Panc1 (cell line): ENCODE measurements at regions not wholly inside any gene's neighbourhood (a gene's known extent, or its start where the extent isn't known, plus 50 kb on each side); places are given as distances from the start of the nearest gene placed in this dataset.

ENCODE experiments used
- ATAC-seq: fragments of 200-7000 bp; cut with Tn5 transposase; 2 replicates; pipeline ENCODE4 v1.9.1; 2020; ENCODE audit warnings: mild to moderate bottlenecking, moderate library complexity
- BruUV-seq: library from RNA; stranded (reverse); fragments of 400-500 nt; replicated peaks from 2 replicates; lab custom pipeline; 2021; lab: Mats Ljungman, UMichigan
- CTCF ChIA-PET: fragments of 300-600 bp; sonication (Branson Sonifier 250); formaldehyde crosslinking; loops from one replicate; lab custom pipeline; 2022; ENCODE audit warnings: antibody characterized with exemption; lab: Charles Lee
- POLR2A ChIA-PET: fragments of 300-600 bp; sonication (Branson Sonifier 250); formaldehyde crosslinking; loops from one replicate; lab custom pipeline; 2022; ENCODE audit warnings: antibody characterized with exemption; lab: Charles Lee
- DNase-seq: peaks from one replicate; pipeline ENCODE4 v3.0.0-alpha.2; 2010; ENCODE audit warnings: low read depth, low spot score
- H3K27ac ChIP-seq: 2 replicates; pipeline ENCODE4 v1.5.1; 2011; ENCODE audit warnings: mild to moderate bottlenecking, low read length, inconsistent platforms
- H3K27me3 ChIP-seq: fragments of 200-500 bp; sonication (Bioruptor generic); 2 replicates; pipeline ENCODE4 v1.6.0; 2014; ENCODE audit warnings: low read length, inconsistent platforms; ENCODE audit not compliant: control insufficient read depth, insufficient read depth
- H3K36me3 ChIP-seq: fragments of 200-500 bp; sonication (Bioruptor generic); 2 replicates; pipeline ENCODE4 v1.5.1; 2014; ENCODE audit warnings: inconsistent platforms, mild to moderate bottlenecking, low read length, moderate library complexity; ENCODE audit not compliant: control insufficient read depth, insufficient read depth
- H3K4me1 ChIP-seq: 2 replicates; pipeline ENCODE4 v1.5.1; 2011; ENCODE audit warnings: inconsistent platforms, mild to moderate bottlenecking, low read length, moderate library complexity; ENCODE audit not compliant: control insufficient read depth, insufficient read depth
- H3K4me3 ChIP-seq, 2 experiments: 2 replicates each; pipeline ENCODE4 v1.5.1; 2011 to 2012; ENCODE audit warnings: low read depth in 2 of 2, low read length in 2 of 2, mild to moderate bottlenecking in 2 of 2, inconsistent platforms in 1 of 2, moderate library complexity in 1 of 2
- H3K9me3 ChIP-seq: fragments of 200-500 bp; sonication (Bioruptor generic); 2 replicates; pipeline ENCODE4 v1.5.1; 2014; ENCODE audit warnings: low read depth, mild to moderate bottlenecking, inconsistent platforms, low read length, moderate library complexity; ENCODE audit not compliant: control insufficient read depth, insufficient read depth
- POLR2AphosphoS5 ChIP-seq: IDR thresholded peaks from 2 replicates; pipeline ENCODE4 v1.6.1; 2012; ENCODE audit warnings: mild to moderate bottlenecking, low read depth, low read length, moderate library complexity
- SIN3A ChIP-seq: IDR thresholded peaks from 2 replicates; pipeline ENCODE4 v1.6.1; 2012; ENCODE audit warnings: low read depth, mild to moderate bottlenecking, low read length, moderate library complexity, borderline replicate concordance; ENCODE audit not compliant: insufficient read depth
- TCF7L2 ChIP-seq: IDR thresholded peaks from 2 replicates; pipeline ENCODE4 v1.6.1; 2011; ENCODE audit warnings: mild to moderate bottlenecking, low read depth, low read length, inconsistent platforms
- in situ Hi-C: cut with HindIII; loops from 2 replicates; pipeline ENCODE4 v1.10.0; 2016; ENCODE audit warnings: low sequenced_read_pairs, low pct_unique_long_range_greater_than_20kb
- intact Hi-C: fragments of 100-400 bp; cut with micrococcal nuclease; formaldehyde crosslinking; loops from one replicate; pipeline ENCODE4 v1.10.0; 2022; ENCODE audit not compliant: unreplicated experiment
- TF ChIP-seq, protein P1 (sequence below), 2 experiments: IDR thresholded peaks; 2 replicates each; pipeline ENCODE4 v1.6.1; 2011 to 2012; ENCODE audit warnings: low read depth in 2 of 2, control low read depth in 1 of 2, low read length in 1 of 2, mild to moderate bottlenecking in 1 of 2, moderate library complexity in 1 of 2; ENCODE audit not compliant: insufficient read depth in 1 of 2
- TF ChIP-seq, protein P2 (sequence below): fragments of 450-650 bp; IDR thresholded peaks from 2 replicates; pipeline ENCODE4 v1.5.1; 2017; ENCODE audit warnings: mild to moderate bottlenecking

DNA sequence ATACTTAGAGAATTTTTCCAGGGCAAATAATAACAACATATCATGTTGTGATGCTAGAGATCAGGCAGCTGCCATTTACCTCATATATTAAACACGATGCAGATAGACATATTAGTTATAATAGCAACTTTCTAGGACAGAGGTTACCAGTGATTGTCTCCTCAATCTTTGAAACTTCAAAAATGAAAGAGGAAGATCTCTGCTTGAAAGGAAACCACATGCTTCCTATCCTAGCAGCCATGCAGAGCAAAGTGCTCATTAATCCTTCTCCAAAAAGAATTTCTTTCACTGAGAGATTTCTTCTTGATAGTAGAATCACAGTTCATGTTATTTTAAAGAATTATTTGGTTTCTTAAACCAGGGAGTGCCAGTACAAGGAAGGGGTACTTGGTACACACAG lies 317.2 kb downstream of the CPS1 start:
- Histone ChIP-seq H3K4me1 (no peaks in the 10 kb centered on the region), H3K36me3 (no peaks in the 10 kb centered on the region), H3K9me3 (no peaks in the 10 kb centered on the region), H3K27me3 (no peaks in the 10 kb centered on the region), H3K4me3 (no peak overlapping the region), H3K27ac (no peak overlapping the region)
- ATAC-seq = no peak
- CTCF ChIA-PET = no interaction called here
- POLR2A ChIA-PET = no interaction called here
- intact Hi-C loops (no loop called here), in situ Hi-C loops (no loop called here)
- DNase-seq = no peak
- TF ChIP-seq SIN3A (no peak), POLR2AphosphoS5 (no peak), TCF7L2 (no peak)
- TF ChIP-seq, protein P1, sequence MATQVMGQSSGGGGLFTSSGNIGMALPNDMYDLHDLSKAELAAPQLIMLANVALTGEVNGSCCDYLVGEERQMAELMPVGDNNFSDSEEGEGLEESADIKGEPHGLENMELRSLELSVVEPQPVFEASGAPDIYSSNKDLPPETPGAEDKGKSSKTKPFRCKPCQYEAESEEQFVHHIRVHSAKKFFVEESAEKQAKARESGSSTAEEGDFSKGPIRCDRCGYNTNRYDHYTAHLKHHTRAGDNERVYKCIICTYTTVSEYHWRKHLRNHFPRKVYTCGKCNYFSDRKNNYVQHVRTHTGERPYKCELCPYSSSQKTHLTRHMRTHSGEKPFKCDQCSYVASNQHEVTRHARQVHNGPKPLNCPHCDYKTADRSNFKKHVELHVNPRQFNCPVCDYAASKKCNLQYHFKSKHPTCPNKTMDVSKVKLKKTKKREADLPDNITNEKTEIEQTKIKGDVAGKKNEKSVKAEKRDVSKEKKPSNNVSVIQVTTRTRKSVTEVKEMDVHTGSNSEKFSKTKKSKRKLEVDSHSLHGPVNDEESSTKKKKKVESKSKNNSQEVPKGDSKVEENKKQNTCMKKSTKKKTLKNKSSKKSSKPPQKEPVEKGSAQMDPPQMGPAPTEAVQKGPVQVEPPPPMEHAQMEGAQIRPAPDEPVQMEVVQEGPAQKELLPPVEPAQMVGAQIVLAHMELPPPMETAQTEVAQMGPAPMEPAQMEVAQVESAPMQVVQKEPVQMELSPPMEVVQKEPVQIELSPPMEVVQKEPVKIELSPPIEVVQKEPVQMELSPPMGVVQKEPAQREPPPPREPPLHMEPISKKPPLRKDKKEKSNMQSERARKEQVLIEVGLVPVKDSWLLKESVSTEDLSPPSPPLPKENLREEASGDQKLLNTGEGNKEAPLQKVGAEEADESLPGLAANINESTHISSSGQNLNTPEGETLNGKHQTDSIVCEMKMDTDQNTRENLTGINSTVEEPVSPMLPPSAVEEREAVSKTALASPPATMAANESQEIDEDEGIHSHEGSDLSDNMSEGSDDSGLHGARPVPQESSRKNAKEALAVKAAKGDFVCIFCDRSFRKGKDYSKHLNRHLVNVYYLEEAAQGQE (IDR thresholded peaks at IDR 0.05; ENCODE audit: insufficient read depth in 1 of 2, low read depth in 2 of 2, low read length in 1 of 2) = no peak
- TF ChIP-seq, protein P2, sequence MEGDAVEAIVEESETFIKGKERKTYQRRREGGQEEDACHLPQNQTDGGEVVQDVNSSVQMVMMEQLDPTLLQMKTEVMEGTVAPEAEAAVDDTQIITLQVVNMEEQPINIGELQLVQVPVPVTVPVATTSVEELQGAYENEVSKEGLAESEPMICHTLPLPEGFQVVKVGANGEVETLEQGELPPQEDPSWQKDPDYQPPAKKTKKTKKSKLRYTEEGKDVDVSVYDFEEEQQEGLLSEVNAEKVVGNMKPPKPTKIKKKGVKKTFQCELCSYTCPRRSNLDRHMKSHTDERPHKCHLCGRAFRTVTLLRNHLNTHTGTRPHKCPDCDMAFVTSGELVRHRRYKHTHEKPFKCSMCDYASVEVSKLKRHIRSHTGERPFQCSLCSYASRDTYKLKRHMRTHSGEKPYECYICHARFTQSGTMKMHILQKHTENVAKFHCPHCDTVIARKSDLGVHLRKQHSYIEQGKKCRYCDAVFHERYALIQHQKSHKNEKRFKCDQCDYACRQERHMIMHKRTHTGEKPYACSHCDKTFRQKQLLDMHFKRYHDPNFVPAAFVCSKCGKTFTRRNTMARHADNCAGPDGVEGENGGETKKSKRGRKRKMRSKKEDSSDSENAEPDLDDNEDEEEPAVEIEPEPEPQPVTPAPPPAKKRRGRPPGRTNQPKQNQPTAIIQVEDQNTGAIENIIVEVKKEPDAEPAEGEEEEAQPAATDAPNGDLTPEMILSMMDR = no peak
- BruUV-seq = no TSS peak

DNA sequence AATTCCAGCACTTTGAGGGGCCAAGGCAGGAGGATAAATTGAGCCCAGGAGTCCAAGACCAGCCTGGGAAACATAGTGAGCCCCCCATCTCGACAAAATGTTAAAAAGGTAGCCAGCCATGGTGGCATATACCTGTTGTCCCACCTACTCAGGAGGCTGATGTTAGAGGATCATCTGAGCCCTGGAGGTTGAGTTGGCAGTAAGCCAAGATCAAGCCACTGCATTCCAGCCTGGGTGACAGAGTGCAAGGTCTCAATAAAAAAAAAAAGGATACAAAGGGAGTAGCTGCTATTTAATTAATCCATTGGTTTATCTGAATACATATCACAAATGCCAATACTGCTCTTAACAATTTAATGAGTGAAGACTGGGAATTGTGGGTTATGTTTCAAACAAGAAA lies 327.8 kb downstream of the CPS1 start:
- Histone ChIP-seq H3K27ac (no peak overlapping the region), H3K36me3 (no peaks in the 10 kb centered on the region), H3K4me1 (no peaks in the 10 kb centered on the region), H3K27me3 (no peaks in the 10 kb centered on the region), H3K9me3 (no peaks in the 10 kb centered on the region), H3K4me3 (no peak overlapping the region)
- in situ Hi-C loops = no loop called here
- no TSS peak for BruUV-seq
- CTCF ChIA-PET = no interaction called here
- no peak for TF ChIP-seq SIN3A
- no peak for DNase-seq
- intact Hi-C loops = no loop called here
- no peak for ATAC-seq
- POLR2A ChIA-PET = no interaction called here

DNA sequence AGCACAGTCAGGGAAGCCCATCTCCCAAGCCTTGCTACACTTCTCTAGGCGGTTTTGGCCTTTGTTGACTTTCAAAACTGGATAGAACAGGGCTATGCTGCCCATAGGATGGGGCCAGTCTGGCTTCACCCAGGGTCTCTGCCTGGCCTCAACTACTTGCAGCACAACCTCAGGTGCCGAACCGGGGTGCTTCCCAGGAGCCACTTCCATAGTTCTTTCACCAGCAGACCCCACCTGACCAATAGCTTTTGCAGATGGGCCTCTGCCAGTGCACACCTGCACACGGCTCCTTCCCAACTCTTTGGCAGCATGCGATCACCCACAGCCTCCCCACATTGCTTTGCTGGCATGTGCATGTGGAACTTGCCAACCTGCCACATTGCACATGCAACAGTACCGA lies 331.6 kb downstream of the CPS1 start:
- intact Hi-C loops = no loop called here
- POLR2A ChIA-PET = no interaction called here
- Histone ChIP-seq H3K4me1 (no peaks in the 10 kb centered on the region), H3K9me3 (no peaks in the 10 kb centered on the region), H3K36me3 (no peaks in the 10 kb centered on the region), H3K27me3 (no peaks in the 10 kb centered on the region), H3K4me3 (no peak overlapping the region), H3K27ac (no peak overlapping the region)
- ATAC-seq (no peak), DNase-seq (no peak)
- no TSS peak for BruUV-seq
- CTCF ChIA-PET = no interaction called here
- in situ Hi-C loops = no loop called here
- no peak for TF ChIP-seq SIN3A
- TF ChIP-seq, protein P1 (IDR thresholded peaks at IDR 0.05; ENCODE audit: insufficient read depth in 1 of 2, low read depth in 2 of 2, low read length in 1 of 2) = no peak
- TF ChIP-seq, protein P2 = no peak
- TF ChIP-seq TCF7L2 = no peak
